ENCODE measurements at regions not wholly inside any gene's neighbourhood (a gene's known extent, or its start where the extent isn't known, plus 50 kb on each side); places are given as distances from the start of the nearest gene placed in this dataset.

DNA sequence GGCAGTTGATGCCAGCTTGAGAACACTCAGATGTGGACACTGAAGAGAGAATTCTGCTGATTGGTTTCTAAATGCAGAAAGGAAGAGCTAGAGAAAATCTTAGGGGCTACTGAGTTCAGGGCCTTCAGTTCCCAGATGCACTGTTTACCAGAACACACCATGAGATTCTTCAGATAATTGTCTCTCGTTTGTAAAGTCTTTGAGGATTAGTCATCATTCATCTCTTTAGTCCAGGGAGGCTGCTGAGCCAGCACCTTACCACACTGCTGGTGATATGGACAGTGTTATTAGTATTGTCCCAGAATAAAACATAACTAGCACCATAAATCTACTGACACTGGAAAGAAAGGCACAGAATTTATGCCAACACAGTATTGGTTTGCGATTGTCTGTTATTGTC lies 690.8 kb upstream of the CELF4 start:
- in situ Hi-C loops (cut with HindIII; ENCODE audit: low pct_unique_long_range_greater_than_20kb, low sequenced_read_pairs): no loop called here
- no peak for TF ChIP-seq JUND (IDR thresholded peaks at IDR 0.05; ENCODE audit: low read depth)
- DNase-seq (ENCODE audit: low read depth in 1 of 2, low spot score in 1 of 2): no peak

DNA sequence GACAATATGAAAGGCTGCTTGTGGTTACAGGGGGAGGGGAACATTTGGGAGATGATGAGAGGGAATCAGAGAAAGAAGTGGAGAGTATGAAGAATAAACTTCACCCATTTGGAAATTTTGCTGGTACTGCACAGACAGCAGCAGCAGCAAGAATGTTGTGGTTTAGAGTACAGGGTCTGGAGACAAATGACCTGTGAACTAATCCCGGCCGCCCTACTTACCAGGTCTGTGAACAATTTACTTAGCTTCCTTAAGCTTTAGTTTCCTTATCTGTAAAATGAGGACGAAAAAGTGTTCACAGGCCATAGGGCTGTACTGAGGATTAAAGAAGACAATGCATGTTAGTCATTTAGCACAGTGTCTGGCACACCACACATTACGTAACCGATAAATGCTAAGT lies 685.4 kb upstream of the CELF4 start:
- no peak for DNase-seq (ENCODE audit: low read depth in 1 of 2, low spot score in 1 of 2)

DNA sequence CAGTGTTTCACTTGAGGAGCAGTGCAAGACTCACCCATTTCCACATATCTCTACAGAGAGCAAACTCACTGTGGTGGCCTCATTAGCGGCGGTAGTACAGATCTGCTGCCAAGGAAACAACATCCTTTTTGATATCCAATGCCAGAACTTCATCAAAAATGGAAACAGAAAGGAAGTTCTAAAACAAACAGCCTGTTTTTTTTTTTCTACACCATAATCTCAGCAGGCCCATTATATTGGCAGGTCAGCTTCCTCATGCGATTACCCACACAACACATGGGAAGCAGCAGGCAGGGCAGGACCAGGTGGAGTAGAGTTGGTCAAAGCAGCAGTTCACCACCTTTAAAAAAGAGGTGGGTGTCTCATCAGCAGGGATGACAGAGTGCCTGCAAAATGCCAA lies 678.9 kb upstream of the CELF4 start:
- in situ Hi-C loops (cut with HindIII; ENCODE audit: low pct_unique_long_range_greater_than_20kb, low sequenced_read_pairs): no loop called here
- TF ChIP-seq JUND (IDR thresholded peaks at IDR 0.05; ENCODE audit: low read depth): no peak
- DNase-seq (ENCODE audit: low read depth in 1 of 2, low spot score in 1 of 2): no peak

More for the DNA sequence above, 685.4 kb upstream of the CELF4 start:
- TF ChIP-seq JUND (IDR thresholded peaks at IDR 0.05; ENCODE audit: low read depth): no peak
- in situ Hi-C loops (cut with HindIII; ENCODE audit: low pct_unique_long_range_greater_than_20kb, low sequenced_read_pairs): no loop called here

DNA sequence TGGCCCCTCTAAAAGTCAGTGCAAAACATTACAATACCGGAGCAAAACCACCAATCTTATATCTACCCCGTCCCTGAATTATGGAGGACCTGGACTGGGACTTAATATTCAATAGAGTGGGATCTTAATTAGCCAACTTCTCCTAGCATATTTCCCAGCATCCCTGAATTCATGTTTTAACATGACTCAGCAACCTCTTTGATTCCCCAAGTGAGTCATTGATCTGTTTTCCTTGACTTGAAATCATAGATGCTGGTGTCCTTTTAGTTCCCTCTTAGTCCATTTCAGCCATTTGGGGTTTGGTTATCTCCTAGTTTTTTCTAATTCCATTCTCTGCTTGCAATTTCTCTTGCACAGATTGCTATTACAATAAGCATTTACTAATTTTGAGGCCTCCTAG lies 677.7 kb upstream of the CELF4 start:
- in situ Hi-C loops (cut with HindIII; ENCODE audit: low pct_unique_long_range_greater_than_20kb, low sequenced_read_pairs): no loop called here
- no peak for TF ChIP-seq JUND (IDR thresholded peaks at IDR 0.05; ENCODE audit: low read depth)

DNA sequence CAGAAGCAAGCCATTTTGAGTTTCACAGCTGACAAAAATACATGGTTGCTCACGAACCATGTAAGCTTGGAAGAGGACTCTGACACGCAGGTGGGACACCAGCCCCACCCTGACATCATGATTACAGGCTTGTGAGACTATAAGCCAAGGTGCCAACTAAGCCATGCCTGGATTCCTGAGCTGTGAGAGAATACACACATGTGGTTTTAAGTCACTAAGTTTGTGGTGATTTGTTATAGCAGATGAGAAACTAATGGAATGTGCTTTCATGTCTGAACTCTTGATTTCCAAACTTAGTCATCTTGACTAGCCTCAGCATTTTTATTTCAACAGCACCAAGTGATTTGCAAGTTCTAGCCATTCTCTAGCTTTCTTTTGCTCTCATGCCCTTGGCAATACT lies 676.1 kb upstream of the CELF4 start:
- no peak for DNase-seq (ENCODE audit: low read depth in 1 of 2, low spot score in 1 of 2)
- no peak for TF ChIP-seq JUND (IDR thresholded peaks at IDR 0.05; ENCODE audit: low read depth)
- in situ Hi-C loops (cut with HindIII; ENCODE audit: low pct_unique_long_range_greater_than_20kb, low sequenced_read_pairs): no loop called here

More for the DNA sequence above, 677.7 kb upstream of the CELF4 start:
- no peak for DNase-seq (ENCODE audit: low read depth in 1 of 2, low spot score in 1 of 2)

DNA sequence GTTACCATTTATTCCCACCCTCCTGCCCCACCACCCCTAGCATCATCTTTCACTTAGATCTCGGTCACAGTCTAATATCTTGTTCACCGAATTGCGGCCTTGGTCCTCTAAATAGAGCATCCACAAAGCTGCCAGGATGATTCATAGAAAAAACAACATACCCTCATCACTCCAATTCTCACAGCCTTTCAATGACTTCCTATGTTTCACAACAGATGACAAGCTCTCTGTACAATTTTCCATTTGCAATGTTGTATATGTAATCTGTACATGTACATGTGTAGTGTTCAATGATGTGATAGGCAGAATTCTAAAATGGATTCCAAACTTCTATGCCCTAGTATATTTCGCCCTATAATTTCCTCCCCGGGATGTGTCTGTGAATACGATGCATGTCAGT lies 675.6 kb upstream of the CELF4 start:
- DNase-seq (ENCODE audit: low read depth in 1 of 2, low spot score in 1 of 2): no peak
- in situ Hi-C loops (cut with HindIII; ENCODE audit: low pct_unique_long_range_greater_than_20kb, low sequenced_read_pairs): no loop called here
- no peak for TF ChIP-seq JUND (IDR thresholded peaks at IDR 0.05; ENCODE audit: low read depth)

DNA sequence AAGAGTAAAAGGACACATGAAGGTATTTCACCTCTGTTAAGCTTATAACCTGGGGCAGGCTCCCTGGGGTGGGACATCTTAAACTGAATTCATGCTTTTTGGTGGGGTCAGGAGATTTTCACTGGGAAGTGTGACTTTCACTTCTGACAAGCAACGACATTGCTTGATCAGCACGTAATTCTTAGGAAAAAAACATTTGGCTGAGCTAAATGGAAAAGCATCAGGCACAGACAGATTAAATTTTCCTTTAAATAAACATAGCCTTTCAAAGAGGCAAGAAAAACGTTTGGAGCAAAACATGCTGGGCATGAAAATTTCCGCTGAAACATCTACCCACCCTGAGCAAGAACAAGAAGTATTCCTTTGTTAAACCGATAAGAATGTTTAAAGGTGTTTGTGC lies 674.0 kb upstream of the CELF4 start:
- in situ Hi-C loops (cut with HindIII; ENCODE audit: low pct_unique_long_range_greater_than_20kb, low sequenced_read_pairs): no loop called here
- no peak for TF ChIP-seq JUND (IDR thresholded peaks at IDR 0.05; ENCODE audit: low read depth)
- DNase-seq (ENCODE audit: low read depth in 1 of 2, low spot score in 1 of 2): no peak

DNA sequence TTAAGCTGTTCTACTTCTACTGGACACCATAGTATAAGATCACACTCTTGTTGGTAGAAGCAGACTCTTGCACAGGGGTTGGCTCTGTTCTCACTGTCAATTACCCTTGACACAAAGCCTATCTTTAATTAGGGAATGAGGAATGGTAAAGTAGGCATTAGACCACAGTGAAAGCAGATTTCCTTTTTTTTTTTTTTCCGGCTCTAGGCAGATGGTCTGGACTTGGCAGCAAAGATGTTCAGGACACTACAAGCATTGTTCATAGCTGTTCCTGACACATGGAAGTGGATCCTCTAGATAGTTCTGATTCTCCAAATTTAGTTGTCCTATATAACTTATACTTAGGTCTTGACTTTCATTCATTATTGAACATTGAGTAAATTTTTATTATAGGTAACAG lies 672.2 kb upstream of the CELF4 start:
- in situ Hi-C loops (cut with HindIII; ENCODE audit: low pct_unique_long_range_greater_than_20kb, low sequenced_read_pairs): no loop called here
- DNase-seq (ENCODE audit: low read depth in 1 of 2, low spot score in 1 of 2): no peak
- no peak for TF ChIP-seq JUND (IDR thresholded peaks at IDR 0.05; ENCODE audit: low read depth)

DNA sequence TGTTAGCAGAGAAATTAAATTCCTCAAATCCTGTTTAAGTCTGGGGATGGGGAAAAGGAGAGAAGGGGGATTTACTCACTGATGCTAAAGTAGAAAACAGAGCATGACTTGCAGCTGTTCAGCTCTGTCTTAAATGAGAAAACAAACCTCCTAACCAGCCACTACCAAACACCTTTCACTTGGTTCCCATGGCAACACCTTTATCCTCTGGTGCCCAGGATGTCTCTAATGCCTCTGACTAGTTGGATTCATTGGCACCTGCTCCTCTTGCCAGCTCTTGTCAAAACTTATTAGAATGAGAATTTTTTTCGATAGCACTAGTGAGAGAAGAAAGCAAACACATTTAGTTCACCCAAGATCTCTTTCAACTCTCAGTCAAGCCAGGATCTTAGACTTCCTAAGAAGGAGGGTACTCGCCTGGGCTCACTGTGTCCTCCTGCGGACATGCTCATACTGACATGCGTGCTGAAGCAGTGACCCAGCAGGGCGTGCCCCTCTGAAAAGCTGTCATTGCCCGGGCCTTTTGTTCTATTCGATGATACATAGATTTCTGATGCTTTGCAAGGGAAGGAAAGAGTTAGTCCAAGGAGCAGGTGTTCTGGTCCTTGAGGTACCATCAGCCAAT lies 656.0 kb upstream of the CELF4 start:
- TF ChIP-seq JUND (IDR thresholded peaks at IDR 0.05; ENCODE audit: low read depth): no peak
- no peak for DNase-seq (ENCODE audit: low read depth in 1 of 2, low spot score in 1 of 2)
- in situ Hi-C loops (cut with HindIII; ENCODE audit: low pct_unique_long_range_greater_than_20kb, low sequenced_read_pairs): no loop called here

DNA sequence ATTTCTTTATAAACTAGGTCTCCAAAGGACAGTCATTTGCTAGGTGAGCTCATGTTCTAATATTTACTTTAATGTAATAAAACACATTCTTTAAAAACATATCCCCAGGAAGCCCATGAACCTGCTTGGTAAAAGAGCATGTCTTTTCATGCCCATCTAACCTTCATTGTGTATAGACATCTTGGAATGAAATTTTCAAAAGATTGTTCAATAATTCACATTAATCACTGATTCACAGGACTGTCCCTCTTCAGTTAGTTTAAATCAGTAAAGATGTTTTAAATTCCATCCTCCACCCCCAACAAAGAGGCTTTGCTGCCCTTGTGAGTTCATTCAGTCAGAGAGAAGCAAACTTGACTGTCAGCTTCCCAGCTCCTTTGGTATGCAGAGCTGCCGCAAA lies 633.4 kb upstream of the CELF4 start:
- DNase-seq (ENCODE audit: low read depth in 1 of 2, low spot score in 1 of 2): no peak
- in situ Hi-C loops (cut with HindIII; ENCODE audit: low pct_unique_long_range_greater_than_20kb, low sequenced_read_pairs): no loop called here
- no peak for TF ChIP-seq JUND (IDR thresholded peaks at IDR 0.05; ENCODE audit: low read depth)

DNA sequence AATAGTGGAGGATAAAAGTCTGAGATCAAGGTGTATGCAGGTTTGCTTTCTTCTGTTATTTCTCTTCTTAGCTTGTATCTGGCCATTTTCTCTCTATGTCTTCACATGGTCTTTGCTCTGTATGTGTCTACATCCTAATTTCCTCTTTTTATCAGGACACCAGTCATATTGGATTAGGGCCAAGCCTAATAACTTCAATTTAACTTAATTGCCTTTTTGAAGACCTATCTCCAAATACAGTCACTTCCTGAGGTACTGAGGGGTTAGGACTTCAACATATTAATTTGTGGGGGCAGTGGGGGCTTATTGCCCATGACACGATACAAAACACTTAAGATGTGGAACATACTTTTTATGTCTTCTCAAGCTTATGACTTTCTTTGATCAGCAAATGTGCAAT lies 632.9 kb upstream of the CELF4 start:
- in situ Hi-C loops (cut with HindIII; ENCODE audit: low pct_unique_long_range_greater_than_20kb, low sequenced_read_pairs): no loop called here
- no peak for TF ChIP-seq JUND (IDR thresholded peaks at IDR 0.05; ENCODE audit: low read depth)
- DNase-seq (ENCODE audit: low read depth in 1 of 2, low spot score in 1 of 2): no peak

DNA sequence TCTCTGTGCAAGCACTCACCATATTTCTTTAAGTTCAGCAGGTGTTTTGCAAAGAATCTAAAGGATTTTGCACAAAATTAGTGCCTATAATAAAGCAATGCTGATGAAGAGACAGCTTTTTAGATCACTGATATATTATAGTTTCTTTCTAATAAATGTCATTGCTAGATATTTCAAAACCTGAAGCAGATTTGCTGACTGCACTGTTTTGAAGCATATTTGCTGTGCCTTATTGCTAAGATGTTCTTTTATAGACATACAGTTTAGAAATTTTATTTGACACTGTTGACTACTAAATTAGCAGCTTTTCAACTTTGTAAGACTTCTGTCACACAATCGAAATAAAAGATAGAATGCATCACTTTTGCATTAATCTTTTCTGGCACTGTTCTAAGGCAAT lies 620.9 kb upstream of the CELF4 start:
- DNase-seq (ENCODE audit: low read depth in 1 of 2, low spot score in 1 of 2): no peak
- TF ChIP-seq JUND (IDR thresholded peaks at IDR 0.05; ENCODE audit: low read depth): no peak
- in situ Hi-C loops (cut with HindIII; ENCODE audit: low pct_unique_long_range_greater_than_20kb, low sequenced_read_pairs): no loop called here

DNA sequence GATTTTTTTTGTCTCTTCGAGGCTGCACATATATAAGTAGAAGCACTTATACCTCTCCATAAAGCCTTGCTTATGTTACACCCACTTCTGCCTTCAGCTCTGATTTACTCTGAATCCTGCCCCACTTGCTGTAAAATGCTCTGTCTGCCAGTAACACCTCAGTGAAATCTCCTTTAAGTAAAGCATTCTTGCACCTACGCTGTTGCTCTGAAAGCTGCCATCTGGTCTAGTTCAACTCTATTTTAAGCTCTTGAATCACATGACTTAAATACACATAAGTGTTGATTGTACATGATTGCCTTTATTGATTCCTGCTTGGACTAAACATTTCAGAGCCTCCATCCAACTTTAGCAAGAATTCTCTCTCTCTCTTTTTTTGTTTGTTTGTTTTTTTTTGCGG lies 609.0 kb upstream of the CELF4 start:
- in situ Hi-C loops (cut with HindIII; ENCODE audit: low pct_unique_long_range_greater_than_20kb, low sequenced_read_pairs): no loop called here
- TF ChIP-seq JUND (IDR thresholded peaks at IDR 0.05; ENCODE audit: low read depth): no peak
- no peak for DNase-seq (ENCODE audit: low read depth in 1 of 2, low spot score in 1 of 2)

DNA sequence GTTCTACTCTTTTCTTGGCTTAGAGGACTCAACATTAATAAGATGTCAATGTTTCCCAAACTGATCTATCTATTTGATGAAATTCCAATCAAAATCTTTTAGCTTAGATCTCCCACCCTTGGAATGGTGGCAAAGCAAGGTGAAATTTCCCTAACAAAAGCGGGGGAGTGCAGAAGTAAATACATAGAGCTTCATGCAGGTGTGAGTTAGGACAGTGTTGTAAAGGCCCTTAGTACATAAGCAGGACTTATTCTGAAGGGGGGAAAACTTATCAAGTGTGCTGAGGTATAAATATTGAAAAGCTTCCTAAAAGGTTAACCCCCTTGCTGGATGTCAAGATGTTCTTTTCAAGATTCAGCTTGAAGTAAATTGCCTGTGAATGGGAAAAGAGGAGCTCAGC lies 608.6 kb upstream of the CELF4 start:
- in situ Hi-C loops (cut with HindIII; ENCODE audit: low pct_unique_long_range_greater_than_20kb, low sequenced_read_pairs): no loop called here
- TF ChIP-seq JUND (IDR thresholded peaks at IDR 0.05; ENCODE audit: low read depth): no peak
- DNase-seq (ENCODE audit: low read depth in 1 of 2, low spot score in 1 of 2): no peak

Measured in T47D (cell line).